HL-60 (cell line): ENCODE measurements at regions not wholly inside any gene's neighbourhood (a gene's known extent, or its start where the extent isn't known, plus 50 kb on each side); places are given as distances from the start of the nearest gene placed in this dataset.

ENCODE experiments used
- GABPA ChIP-seq: IDR thresholded peaks from 2 replicates; pipeline ENCODE4 v1.6.1; 2012; ENCODE audit warnings: low read depth
- POLR2AphosphoS5 ChIP-seq: IDR thresholded peaks from 2 replicates; pipeline ENCODE4 v1.6.1; 2012; ENCODE audit warnings: low read depth
- REST ChIP-seq: IDR thresholded peaks from 2 replicates; pipeline ENCODE4 v1.6.1; 2012; ENCODE audit warnings: low read depth; ENCODE audit not compliant: insufficient replicate concordance
- TF ChIP-seq, protein P1 (sequence below): IDR thresholded peaks from one replicate; pipeline ENCODE4 v1.5.1; 2011; ENCODE audit warnings: low read length, control low read depth, inconsistent platforms; ENCODE audit not compliant: insufficient read depth

DNA sequence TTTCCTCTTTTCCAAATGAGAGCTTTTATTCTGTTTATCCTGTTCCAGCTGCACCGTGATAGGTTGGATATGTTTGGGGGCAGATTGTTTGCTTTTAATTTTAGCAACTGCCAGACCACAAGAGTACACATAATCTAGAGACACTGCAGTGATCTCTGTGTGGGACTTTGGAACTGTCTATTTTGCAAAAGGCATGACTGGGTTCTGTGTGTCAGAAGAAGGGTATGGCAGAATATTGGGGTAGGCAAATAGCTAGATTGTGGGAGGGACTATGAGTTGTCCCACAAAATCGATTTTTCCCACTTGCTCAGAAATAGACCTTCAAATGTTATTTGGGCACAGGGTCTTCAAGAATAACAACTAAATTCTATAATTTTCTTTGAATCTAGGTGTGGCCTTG, 275.9 kb upstream of the KITLG start:
- TF ChIP-seq, protein P1, sequence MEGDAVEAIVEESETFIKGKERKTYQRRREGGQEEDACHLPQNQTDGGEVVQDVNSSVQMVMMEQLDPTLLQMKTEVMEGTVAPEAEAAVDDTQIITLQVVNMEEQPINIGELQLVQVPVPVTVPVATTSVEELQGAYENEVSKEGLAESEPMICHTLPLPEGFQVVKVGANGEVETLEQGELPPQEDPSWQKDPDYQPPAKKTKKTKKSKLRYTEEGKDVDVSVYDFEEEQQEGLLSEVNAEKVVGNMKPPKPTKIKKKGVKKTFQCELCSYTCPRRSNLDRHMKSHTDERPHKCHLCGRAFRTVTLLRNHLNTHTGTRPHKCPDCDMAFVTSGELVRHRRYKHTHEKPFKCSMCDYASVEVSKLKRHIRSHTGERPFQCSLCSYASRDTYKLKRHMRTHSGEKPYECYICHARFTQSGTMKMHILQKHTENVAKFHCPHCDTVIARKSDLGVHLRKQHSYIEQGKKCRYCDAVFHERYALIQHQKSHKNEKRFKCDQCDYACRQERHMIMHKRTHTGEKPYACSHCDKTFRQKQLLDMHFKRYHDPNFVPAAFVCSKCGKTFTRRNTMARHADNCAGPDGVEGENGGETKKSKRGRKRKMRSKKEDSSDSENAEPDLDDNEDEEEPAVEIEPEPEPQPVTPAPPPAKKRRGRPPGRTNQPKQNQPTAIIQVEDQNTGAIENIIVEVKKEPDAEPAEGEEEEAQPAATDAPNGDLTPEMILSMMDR = no peak
- TF ChIP-seq REST (no peak), POLR2AphosphoS5 (no peak), GABPA (no peak)
